Fibroblast of peridontal ligament (primary cell): ENCODE measurements at regions not wholly inside any gene's neighbourhood (a gene's known extent, or its start where the extent isn't known, plus 50 kb on each side); places are given as distances from the start of the nearest gene placed in this dataset.
"Not testable (repeated sequence)": the region's sequence is repeated elsewhere in the genome, so short reads cannot be mapped to it uniquely, and the experiment has no call there.

ENCODE experiments used
- DNase-seq: peaks from one replicate; pipeline ENCODE4 v3.0.0-alpha.2; 2010; ENCODE audit errors: extremely low read depth

GRCh38 chr4:171348090-171348489 is 465.1 kb upstream of the GALNTL6 start:
- no peak for DNase-seq

GRCh38 chr4:171342646-171343045 is 470.6 kb upstream of the GALNTL6 start:
- no peak for DNase-seq

- no peak for DNase-seq
These were observed 472.9 kb upstream of the GALNTL6 start for GRCh38 chr4:171340258-171340657.

GRCh38 chr4:171334549-171334948 is 478.7 kb upstream of the GALNTL6 start:
- peak; percentile 17 for DNase-seq

GRCh38 chr4:171308661-171309060 is 504.5 kb upstream of the GALNTL6 start:
- DNase-seq = no peak

GRCh38 chr4:171298048-171298718 is 515.0 kb upstream of the GALNTL6 start:
- DNase-seq = not testable (repeated sequence)

- DNase-seq = peak; percentile 71
These were observed 524.3 kb upstream of the GALNTL6 start for GRCh38 chr4:171288816-171289432.

GRCh38 chr4:171281359-171281758 is 531.8 kb upstream of the GALNTL6 start:
- no peak for DNase-seq

GRCh38 chr4:171279131-171279530 is 534.1 kb upstream of the GALNTL6 start:
- peak; percentile 29 for DNase-seq

GRCh38 chr4:171266671-171267070 is 546.5 kb upstream of the GALNTL6 start:
- peak; percentile 32 for DNase-seq

- no peak for DNase-seq
These were observed 547.9 kb upstream of the GALNTL6 start for GRCh38 chr4:171265190-171265818.

- DNase-seq = no peak
These were observed 557.0 kb upstream of the GALNTL6 start for GRCh38 chr4:171256223-171256622.

GRCh38 chr4:171246948-171247347 is 566.3 kb upstream of the GALNTL6 start:
- DNase-seq = no peak

- peak; percentile 65 for DNase-seq
These were observed 570.4 kb upstream of the GALNTL6 start for GRCh38 chr4:171242831-171243230.

GRCh38 chr4:171239196-171239595 is 574.0 kb upstream of the GALNTL6 start:
- DNase-seq = no peak

GRCh38 chr4:171235521-171235920 is 577.7 kb upstream of the GALNTL6 start:
- DNase-seq = peak; percentile 65

- DNase-seq = not testable (repeated sequence)
These were observed 583.9 kb upstream of the GALNTL6 start for GRCh38 chr4:171229354-171229753.

- DNase-seq = no peak
These were observed 592.0 kb upstream of the GALNTL6 start for GRCh38 chr4:171221181-171221580.

- DNase-seq = peak; percentile 98
These were observed 609.8 kb upstream of the GALNTL6 start for GRCh38 chr4:171203425-171203824.

GRCh38 chr4:171202908-171203307 is 610.3 kb upstream of the GALNTL6 start:
- DNase-seq = no peak

- no peak for DNase-seq
These were observed 626.5 kb upstream of the GALNTL6 start for GRCh38 chr4:171186700-171187099.

GRCh38 chr4:171181090-171181489 is 632.1 kb upstream of the GALNTL6 start:
- DNase-seq = no peak

- no peak for DNase-seq
These were observed 642.5 kb upstream of the GALNTL6 start for GRCh38 chr4:171170671-171171070.
